HG03039 (cell line): ENCODE measurements at regions not wholly inside any gene's neighbourhood (a gene's known extent, or its start where the extent isn't known, plus 50 kb on each side); places are given as distances from the start of the nearest gene placed in this dataset.
"Not testable (repeated sequence)": the region's sequence is repeated elsewhere in the genome, so short reads cannot be mapped to it uniquely, and the experiment has no call there.

ENCODE experiments used
- ATAC-seq: cut with Tn5 transposase; IDR thresholded peaks from one replicate; pipeline ENCODE4 v1.9.1; 2021; ENCODE audit warnings: mild to moderate bottlenecking, moderate library complexity; ENCODE audit not compliant: unreplicated experiment

DNA sequence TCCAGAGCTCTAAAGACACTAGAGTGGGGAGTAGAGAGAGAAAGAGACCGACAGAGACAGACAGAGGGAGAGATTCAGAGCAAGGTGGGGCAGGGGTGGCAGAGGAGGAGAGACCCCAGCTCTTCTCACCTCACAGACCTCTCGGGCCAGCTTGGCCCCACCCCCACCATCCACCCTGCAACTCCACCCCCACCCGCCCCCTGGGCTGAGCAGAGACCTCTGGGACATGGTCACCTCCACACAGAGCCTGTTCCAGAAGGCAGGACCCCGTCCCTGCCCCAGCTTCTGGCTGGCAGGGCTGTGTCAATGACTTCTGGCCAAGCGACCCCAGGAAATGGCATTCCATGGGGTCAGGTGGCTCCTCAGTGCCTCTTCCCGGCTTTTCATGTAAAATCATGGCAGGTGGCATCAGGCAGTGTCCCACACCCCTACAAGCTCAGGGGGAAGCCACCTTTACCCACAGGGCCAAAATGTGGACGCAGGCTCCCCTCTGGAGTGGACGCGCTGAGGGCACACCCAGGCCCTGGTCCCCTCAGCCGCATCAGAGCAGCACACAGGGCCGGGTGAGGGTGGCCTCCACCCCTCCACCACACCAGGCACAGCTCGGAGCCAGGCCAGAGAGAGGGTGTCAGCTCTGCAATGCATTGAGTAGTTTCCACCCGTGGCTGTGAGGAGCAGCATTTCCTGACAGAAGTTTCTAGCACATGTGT is 131.2 kb upstream of the LPCAT1 start:
- ATAC-seq: no peak

DNA sequence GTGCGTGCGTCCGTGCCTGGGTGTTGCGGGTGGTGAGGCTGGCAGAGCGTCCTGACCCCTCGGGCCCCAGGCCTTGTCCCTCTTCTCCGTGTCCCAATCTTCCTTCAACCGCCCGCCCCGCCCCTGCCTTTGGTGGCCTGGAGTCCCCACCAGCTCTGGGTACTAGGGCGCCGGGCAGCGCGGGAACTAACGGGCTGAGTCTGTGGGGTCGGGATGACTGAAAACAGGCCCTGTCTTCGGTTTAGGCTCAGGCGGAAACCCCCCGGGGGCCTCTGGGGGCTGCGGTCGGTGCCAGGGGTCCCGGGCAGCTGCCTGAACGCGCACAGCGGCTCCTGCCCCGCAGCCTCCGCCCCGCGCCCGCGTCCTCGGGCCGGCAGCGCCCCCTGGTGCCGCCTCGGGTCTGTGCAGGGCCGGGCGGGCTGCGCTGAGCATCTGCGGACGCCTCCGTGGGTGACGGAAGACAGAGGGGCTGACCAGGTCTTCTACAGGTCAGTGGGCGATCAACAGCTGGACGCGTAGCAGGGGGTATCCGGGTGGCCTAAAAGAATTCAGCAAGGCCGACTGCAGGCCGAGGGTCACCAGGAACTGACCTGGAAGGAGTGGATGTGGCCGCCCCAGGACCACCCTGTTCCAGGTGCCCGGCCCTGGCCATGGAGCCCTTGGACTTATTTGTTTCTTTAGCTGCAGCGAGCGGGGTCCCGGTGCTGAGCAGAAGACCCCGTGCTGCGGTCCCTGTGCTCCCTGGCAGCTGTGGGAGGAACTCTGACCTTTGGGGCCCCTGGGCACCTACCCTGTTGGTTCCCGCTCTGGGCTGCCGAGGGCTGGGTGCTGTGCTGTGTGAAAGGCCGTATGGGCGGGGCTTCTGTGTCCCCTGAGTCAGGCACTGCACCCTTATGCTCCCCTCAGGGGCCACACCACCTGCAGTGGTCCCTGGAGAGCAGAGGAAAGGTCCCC is 130.2 kb upstream of the LPCAT1 start:
- peak; percentile 61 for ATAC-seq

GRCh38 chr5:1652873-1653697 is 129.3 kb upstream of the LPCAT1 start:
- ATAC-seq: no peak

DNA sequence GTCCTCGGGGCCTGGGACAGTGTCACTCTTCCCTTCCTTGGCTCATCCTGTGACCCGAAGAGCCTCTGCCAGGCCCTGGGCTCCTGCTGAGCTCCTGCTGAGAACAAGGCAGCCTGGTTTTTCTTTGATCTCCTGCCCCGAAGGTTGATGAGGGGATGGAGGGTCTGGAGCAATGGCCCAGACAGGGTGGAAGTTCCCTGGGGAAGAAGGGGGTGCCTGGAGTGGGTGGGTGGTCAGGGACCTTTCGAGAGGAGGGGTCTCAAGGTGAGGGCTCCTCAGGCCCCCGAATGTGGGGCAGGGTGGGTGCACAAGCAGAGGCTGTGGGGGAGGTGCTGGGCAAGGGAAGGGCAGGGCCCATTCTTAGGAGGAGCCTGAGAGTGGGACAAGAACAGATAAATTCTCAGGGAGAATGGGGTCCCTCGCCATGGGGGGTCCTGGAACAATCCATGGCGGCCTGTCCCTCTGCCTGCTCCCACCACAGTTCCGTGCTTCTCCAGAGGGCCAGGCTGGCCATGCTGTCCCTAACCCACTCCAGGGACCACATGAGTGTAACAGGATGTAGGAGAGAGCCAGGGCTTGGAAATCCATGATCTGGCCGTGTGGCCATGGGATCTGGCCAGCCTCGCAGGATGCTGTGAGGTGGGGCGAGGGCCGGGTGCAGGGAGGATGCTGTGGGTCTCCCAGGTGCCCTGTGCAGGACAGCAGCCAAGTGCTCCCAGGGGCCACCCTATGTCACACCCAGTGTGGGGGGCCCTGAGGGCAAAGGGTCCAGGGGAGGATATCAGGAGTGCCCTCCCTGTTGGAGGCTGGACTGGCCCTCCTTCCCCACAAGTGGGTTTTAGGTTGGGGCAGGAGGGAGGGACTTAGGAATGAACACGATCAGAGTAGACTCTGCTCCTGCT is 128.5 kb upstream of the LPCAT1 start:
- ATAC-seq: no peak

DNA sequence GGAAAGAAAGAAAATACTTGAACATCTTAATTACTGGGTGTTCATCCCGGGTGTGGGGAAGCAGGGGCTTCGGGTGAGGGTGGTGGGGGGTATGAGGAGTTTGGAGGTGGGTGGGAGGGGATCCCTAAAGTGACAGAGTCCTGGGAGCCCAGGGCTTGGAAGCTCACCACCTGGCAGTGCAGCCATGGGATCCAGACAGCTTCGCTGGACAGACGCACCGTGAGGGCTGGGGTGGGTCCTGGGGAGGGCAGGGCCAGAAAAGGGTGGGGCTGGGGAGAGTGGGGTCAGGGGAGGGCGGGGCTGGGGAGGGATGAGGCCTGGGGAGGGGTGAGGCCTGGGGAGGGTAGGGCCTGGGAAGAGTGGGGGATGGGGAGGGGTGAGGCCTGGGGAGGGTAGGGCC is 127.5 kb upstream of the LPCAT1 start:
- ATAC-seq: no peak

- no peak for ATAC-seq
Measured at GRCh38 chr5:1649554-1649953, 125.8 kb upstream of the LPCAT1 start.

DNA sequence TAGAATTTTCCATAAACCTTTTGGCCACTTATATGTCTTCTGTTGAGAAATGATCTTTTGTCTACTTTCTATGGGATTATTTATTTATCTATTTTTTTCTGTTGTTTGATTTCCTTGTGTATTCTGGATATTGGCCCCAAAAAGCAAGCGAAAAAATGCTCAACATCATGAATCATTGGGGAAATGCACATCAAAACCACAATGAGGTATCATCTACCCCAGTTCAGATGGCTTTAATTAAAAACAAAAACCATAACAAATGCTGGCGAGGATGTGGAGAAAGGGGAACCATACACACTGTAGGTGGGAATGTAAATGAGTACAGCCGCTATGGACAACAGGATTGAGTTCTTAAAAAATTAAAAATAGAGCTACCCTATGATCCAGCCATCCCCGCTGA is 125.0 kb upstream of the LPCAT1 start:
- no peak for ATAC-seq

DNA sequence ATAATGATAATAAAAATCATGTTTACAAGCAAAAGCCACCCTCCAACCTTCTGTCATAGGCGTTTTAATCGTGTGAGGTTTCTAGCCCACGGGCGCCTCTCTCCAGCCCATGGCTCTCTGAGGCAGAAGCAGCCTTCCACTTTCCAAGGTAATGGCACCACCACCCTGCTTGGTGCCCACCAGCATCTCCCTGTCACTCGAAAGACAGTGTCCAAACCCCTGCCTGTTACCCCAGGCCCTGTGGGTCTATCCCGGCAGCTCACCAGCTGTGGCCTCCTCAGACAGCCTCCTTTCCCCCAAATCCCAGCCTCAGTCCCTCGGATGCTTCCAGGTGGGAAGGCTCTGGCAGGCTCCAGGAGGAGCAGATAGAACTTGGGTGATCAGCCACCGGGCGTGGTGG is 123.8 kb upstream of the LPCAT1 start:
- ATAC-seq: no peak

GRCh38 chr5:1644810-1645571 is 121.2 kb upstream of the LPCAT1 start:
- ATAC-seq: peak; percentile 70

DNA sequence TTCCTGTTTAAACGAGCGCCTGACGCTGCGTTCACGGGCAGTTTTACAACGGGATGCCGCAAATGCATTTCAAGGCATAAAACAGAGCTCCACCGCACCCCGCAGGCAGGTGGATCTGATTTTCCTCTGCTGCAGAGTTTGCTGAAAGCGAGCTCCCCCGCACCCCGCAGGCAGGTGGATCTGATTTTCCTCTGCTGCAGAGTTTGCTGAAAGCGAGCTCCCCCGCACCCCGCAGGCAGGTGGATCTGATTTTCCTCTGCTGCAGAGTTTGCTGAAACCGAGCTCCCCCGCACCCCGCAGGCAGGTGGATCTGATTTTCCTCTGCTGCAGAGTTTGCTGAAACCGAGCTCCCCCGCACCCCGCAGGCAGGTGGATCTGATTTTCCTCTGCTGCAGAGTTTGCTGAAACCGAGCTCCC is 120.6 kb upstream of the LPCAT1 start:
- not testable (repeated sequence) for ATAC-seq

GRCh38 chr5:1643651-1644392 is 120.1 kb upstream of the LPCAT1 start:
- no peak for ATAC-seq

- no peak for ATAC-seq
Measured at GRCh38 chr5:1642621-1643061, 118.9 kb upstream of the LPCAT1 start.

- no peak for ATAC-seq
Measured at GRCh38 chr5:1642221-1642620, 118.5 kb upstream of the LPCAT1 start.

- ATAC-seq: peak; percentile 45
Measured at GRCh38 chr5:1641560-1642166, 117.9 kb upstream of the LPCAT1 start.

- ATAC-seq: no peak
Measured at GRCh38 chr5:1641041-1641440, 117.3 kb upstream of the LPCAT1 start.

- no peak for ATAC-seq
Measured at GRCh38 chr5:1640421-1640881, 116.7 kb upstream of the LPCAT1 start.

- no peak for ATAC-seq
Measured at GRCh38 chr5:1639757-1640156, 116.0 kb upstream of the LPCAT1 start.
